ENCODE measurements at regions not wholly inside any gene's neighbourhood (a gene's known extent, or its start where the extent isn't known, plus 50 kb on each side); places are given as distances from the start of the nearest gene placed in this dataset.
A peak's percentile ranks its signal among the peaks of the same experiment; 100 is the strongest.

DNA sequence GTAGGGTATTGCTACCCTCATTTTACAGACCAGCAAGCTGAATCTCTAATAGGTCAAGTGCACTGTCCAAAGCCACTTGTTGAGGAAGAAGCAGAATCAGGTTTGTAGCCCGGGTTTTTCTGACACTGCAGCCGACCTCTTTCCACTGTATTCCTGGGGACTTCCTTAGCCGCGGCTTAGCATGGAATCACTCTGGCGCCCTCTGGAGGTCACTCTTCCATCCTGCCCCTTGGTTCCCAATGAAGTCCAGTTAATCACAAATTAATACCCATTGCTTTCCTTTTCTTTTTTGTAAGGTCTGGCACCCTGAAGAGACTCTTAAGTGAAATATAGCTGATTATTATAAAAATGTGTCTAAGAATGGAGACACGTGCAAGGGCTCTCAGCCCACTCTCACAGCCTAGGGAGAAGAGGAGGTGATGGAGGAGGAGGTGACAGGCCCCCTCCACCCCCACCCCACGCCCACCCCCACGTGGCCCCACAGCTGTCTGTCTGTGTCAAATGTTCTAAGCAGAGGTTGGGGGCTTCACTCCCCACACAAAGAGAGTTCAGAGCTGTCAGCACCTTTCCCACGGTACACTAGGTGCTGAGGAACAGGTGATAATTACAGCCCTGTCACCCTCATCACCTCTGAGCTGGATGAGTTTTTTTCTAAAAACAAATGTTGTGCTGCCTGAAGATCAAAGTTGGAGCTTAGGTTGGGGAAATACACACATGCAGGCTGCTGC, 57.7 kb upstream of the DRD2 start:
- Histone ChIP-seq H2AFZ (ENCODE audit: low read length) (peak overlapping the region; percentile 76), H4K20me1 (replicated peaks in 1 of 2; ENCODE audit: control insufficient read depth in 1 of 2, insufficient read depth in 2 of 2, low read length in 2 of 2) (no peaks in the 10 kb centered on the region), H3K27me3 (replicated peaks in 1 of 4; ENCODE audit: control insufficient read depth in 3 of 4, extremely low read depth in 1 of 4, insufficient read depth in 3 of 4, low read length in 3 of 4) (no peaks in the 10 kb centered on the region; a peak in 1 of 7 replicates), H3K27ac (ENCODE audit: low read depth, low read length) (no peak overlapping the region), H2BK12ac (ENCODE audit: low read depth, low read length) (no peak overlapping the region), H3K14ac (ENCODE audit: insufficient read length) (no peak overlapping the region), H2BK15ac (ENCODE audit: low read length) (no peak overlapping the region), H3K4me2 (ENCODE audit: insufficient read depth in 1 of 2, low read depth in 2 of 2, low read length in 2 of 2) (no peak overlapping the region), H3K9ac (replicated peaks in 1 of 4; ENCODE audit: extremely low read depth in 1 of 4, low read depth in 3 of 4, low read length in 3 of 4) (no peak overlapping the region), H3K56ac (replicated peaks; ENCODE audit: insufficient read length, low read depth, low read length) (no peak overlapping the region), H3K4me3 (ENCODE audit: extremely low read depth in 1 of 4, insufficient read depth in 2 of 4, low read depth in 3 of 4, low read length in 4 of 4) (no peak overlapping the region), H2BK5ac (ENCODE audit: low read depth, low read length) (no peak overlapping the region), H4K91ac (replicated peaks; ENCODE audit: insufficient read length, low read length) (no peak overlapping the region), H3K4me1 (replicated peaks in 1 of 4; ENCODE audit: control insufficient read depth in 3 of 4, insufficient read depth in 4 of 4, low read length in 3 of 4) (peaks cover 0 to under 1% (median 0%) of the 10 kb centered on the region in 4 experiments; a peak in 2 of 7 replicates), H2BK120ac (replicated peaks; ENCODE audit: low read depth, low read length) (no peak overlapping the region), H2AK5ac (ENCODE audit: low read depth, low read length) (no peak overlapping the region), H3K23ac (ENCODE audit: insufficient read length) (no peak overlapping the region), H3K23me2 (ENCODE audit: low read depth, low read length) (no peaks in the 10 kb centered on the region), H3K9me3 (ENCODE audit: insufficient read depth in 2 of 2, low read depth in 1 of 2, low read length in 1 of 2) (no peaks in the 10 kb centered on the region), H3K36me3 (ENCODE audit: control insufficient read depth in 2 of 4, insufficient read depth in 4 of 4, low read length in 3 of 4) (no peaks in the 10 kb centered on the region), H3K79me1 (ENCODE audit: low read depth, low read length) (no peaks in the 10 kb centered on the region), H3K18ac (ENCODE audit: extremely low read depth, low read length) (no peak overlapping the region), H2BK20ac (ENCODE audit: low read length) (no peak overlapping the region), H4K5ac (ENCODE audit: insufficient read length, low read depth, low read length) (no peak overlapping the region), H4K8ac (ENCODE audit: extremely low read depth, insufficient read depth, low read length) (no peak overlapping the region), H3K79me2 (ENCODE audit: control insufficient read depth in 1 of 2, insufficient read depth in 2 of 2, low read length in 2 of 2) (no peaks in the 10 kb centered on the region), H3K4ac (replicated peaks; ENCODE audit: insufficient read length, low read depth, low read length) (no peak overlapping the region)
- CTCF ChIA-PET (ENCODE audit: partially characterized antibody), result interaction anchor here (0.8 to 4.6 kb wide), 45 partner anchors 12 to 552 kb away, joined by 3 to 34 read pairs (median 4); partner anchors contain the start of gene TTC12
- POLR2A ChIA-PET (ENCODE audit: partially characterized antibody), result interaction anchor here (0.9 kb wide), 1 partner anchor 226 kb away, joined by 3 read pairs; no protein-coding TSS in a partner anchor
- DNase-seq (ENCODE audit: low read depth in 1 of 2, low spot score in 2 of 2) (peak; percentile 44 to 91), FAIRE-seq (peak; percentile 92)
- WGBS, 2 experiments (ENCODE audit: extremely low coverage in 1 of 2, insufficient coverage in 1 of 2, insufficient read length in 1 of 2, insufficient replicate concordance in 2 of 2, low coverage in 1 of 2, low lambda C conversion rate in 2 of 2, missing lambda C conversion rate in 1 of 2), result 30% methylated on average over 9 of the region's 9 CpGs; no CpG with 5 or more reads in 1 of the 2 experiments
- TF ChIP-seq RAD21 (IDR thresholded peaks at IDR 0.05 in 1 of 2, conservative IDR thresholded peaks at IDR 0.05 in 1 of 2; ENCODE audit: low read depth in 2 of 2, low read length in 2 of 2) (peak; percentile 90), PHF8 (conservative IDR thresholded peaks at IDR 0.05; ENCODE audit: low read depth, low read length) (no peak), ZNF274 (IDR thresholded peaks at IDR 0.05; ENCODE audit: borderline replicate concordance, extremely low read depth, low read length) (no peak), NRF1 (IDR thresholded peaks at IDR 0.05; ENCODE audit: low read depth, low read length) (no peak), YY1 (IDR thresholded peaks at IDR 0.05; ENCODE audit: low read depth, low read length) (0 out of 2 replicates have a peak, but pooled peaks have one; percentile 31), CTBP2 (IDR thresholded peaks at IDR 0.05; ENCODE audit: borderline replicate concordance, insufficient read depth, insufficient read length, low read length) (no peak), SAP30 (IDR thresholded peaks at IDR 0.05; ENCODE audit: insufficient read depth, insufficient replicate concordance, low read length) (no peak), SIX5 (IDR thresholded peaks at IDR 0.05; ENCODE audit: low read depth, low read length) (no peak)
- TF ChIP-seq, protein P1, sequence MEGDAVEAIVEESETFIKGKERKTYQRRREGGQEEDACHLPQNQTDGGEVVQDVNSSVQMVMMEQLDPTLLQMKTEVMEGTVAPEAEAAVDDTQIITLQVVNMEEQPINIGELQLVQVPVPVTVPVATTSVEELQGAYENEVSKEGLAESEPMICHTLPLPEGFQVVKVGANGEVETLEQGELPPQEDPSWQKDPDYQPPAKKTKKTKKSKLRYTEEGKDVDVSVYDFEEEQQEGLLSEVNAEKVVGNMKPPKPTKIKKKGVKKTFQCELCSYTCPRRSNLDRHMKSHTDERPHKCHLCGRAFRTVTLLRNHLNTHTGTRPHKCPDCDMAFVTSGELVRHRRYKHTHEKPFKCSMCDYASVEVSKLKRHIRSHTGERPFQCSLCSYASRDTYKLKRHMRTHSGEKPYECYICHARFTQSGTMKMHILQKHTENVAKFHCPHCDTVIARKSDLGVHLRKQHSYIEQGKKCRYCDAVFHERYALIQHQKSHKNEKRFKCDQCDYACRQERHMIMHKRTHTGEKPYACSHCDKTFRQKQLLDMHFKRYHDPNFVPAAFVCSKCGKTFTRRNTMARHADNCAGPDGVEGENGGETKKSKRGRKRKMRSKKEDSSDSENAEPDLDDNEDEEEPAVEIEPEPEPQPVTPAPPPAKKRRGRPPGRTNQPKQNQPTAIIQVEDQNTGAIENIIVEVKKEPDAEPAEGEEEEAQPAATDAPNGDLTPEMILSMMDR (IDR thresholded peaks at IDR 0.05; ENCODE audit: control extremely low read depth in 1 of 3, insufficient read depth in 1 of 3, low read depth in 1 of 3, low read length in 3 of 3), result peak; percentile 77 to 83 (median 78)

Data from H1 (cell line).